ENCODE measurements at regions not wholly inside any gene's neighbourhood (a gene's known extent, or its start where the extent isn't known, plus 50 kb on each side); places are given as distances from the start of the nearest gene placed in this dataset.

DNA sequence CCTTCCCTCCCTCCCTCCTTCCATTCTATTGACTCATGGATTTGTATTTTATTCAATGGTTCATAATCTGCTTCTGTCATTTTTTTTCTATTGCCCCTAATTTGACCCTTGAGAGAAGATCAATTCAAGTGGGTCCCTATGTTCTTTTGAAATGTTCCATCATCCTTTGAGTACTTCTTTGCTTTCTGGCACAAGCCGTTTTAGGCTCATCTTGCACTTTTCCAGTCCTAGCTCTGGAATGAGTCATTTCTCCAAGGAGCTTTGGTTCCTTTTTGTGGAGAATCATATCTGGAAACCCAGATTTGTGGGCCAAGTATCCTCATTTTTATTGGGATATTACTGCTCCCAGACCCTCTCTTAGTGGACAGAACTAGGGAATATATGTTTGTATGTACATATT is 126.8 kb upstream of the PTPN3 start:
- BruUV-seq (replicated peaks) = no TSS peak

GRCh38 chr9:109627042-109627441 is 128.9 kb upstream of the PTPN3 start:
- no TSS peak for BruUV-seq (replicated peaks)
- Histone ChIP-seq H3K9ac (ENCODE audit: low read length) (no peak overlapping the region), H3K9me2 (ENCODE audit: insufficient read depth) (no peaks in the 10 kb centered on the region), H3K79me2 (ENCODE audit: insufficient read depth, low read length) (no peaks in the 10 kb centered on the region), H3K36me3 (ENCODE audit: control insufficient read depth in 1 of 2, insufficient read depth in 2 of 2, low read length in 2 of 2) (no peaks in the 10 kb centered on the region), H3K4me2 (ENCODE audit: low read length) (no peak overlapping the region), H3K9me3 (ENCODE audit: control insufficient read depth in 1 of 2, insufficient read depth in 1 of 2, low read depth in 1 of 2, low read length in 2 of 2) (no peaks in the 10 kb centered on the region), H4K20me1 (ENCODE audit: insufficient read depth) (no peaks in the 10 kb centered on the region), H3K27me3 (ENCODE audit: insufficient read depth, low read length) (peaks cover 52% of the 10 kb centered on the region), H2AFZ (ENCODE audit: low read depth, low read length, poor library complexity, severe bottlenecking) (no peak overlapping the region), H3K4me3 (replicated peaks in 1 of 2; ENCODE audit: low read depth in 1 of 2, low read length in 2 of 2) (no peak overlapping the region), H3K4me1 (ENCODE audit: control insufficient read depth in 1 of 2, insufficient read depth in 2 of 2, low read length in 2 of 2) (no peaks in the 10 kb centered on the region), H3K27ac (ENCODE audit: low read depth, low read length) (no peak overlapping the region)
- RAD21 ChIA-PET (ENCODE audit: low non-redundant PET in 1 of 2, low total read pairs in 2 of 2, uncharacterized antibody in 2 of 2, unreplicated experiment in 2 of 2) = no interaction called here
- POLR2A ChIA-PET = no interaction called here
- ATAC-seq = peak; percentile 49; the same call in 1 of the 2 replicates
- intact Hi-C loops (cut with micrococcal nuclease) = no loop called here
- CTCF ChIA-PET = no interaction called here
- TF ChIP-seq, protein P1, sequence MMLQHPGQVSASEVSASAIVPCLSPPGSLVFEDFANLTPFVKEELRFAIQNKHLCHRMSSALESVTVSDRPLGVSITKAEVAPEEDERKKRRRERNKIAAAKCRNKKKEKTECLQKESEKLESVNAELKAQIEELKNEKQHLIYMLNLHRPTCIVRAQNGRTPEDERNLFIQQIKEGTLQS (IDR thresholded peaks at IDR 0.05) = no peak
- TF ChIP-seq ZFX (IDR thresholded peaks at IDR 0.05) (no peak), CEBPB (IDR thresholded peaks at IDR 0.05; ENCODE audit: low read depth) (no peak), SP1 (IDR thresholded peaks at IDR 0.05; ENCODE audit: low read depth) (no peak), EGR1 (IDR thresholded peaks at IDR 0.05; ENCODE audit: low read depth) (no peak), YY1 (IDR thresholded peaks at IDR 0.05; ENCODE audit: extremely low read depth, insufficient replicate concordance, low read depth, low read length) (no peak)
- no peak for DNase-seq (ENCODE audit: low read depth, low spot score)

More for the DNA sequence above, 126.8 kb upstream of the PTPN3 start:
- CTCF ChIA-PET = no interaction called here
- Histone ChIP-seq H2AFZ (ENCODE audit: low read depth, low read length, poor library complexity, severe bottlenecking) (no peak overlapping the region), H3K36me3 (ENCODE audit: control insufficient read depth in 1 of 2, insufficient read depth in 2 of 2, low read length in 2 of 2) (no peaks in the 10 kb centered on the region), H3K4me2 (ENCODE audit: low read length) (no peak overlapping the region), H3K9ac (ENCODE audit: low read length) (no peak overlapping the region), H3K4me1 (ENCODE audit: control insufficient read depth in 1 of 2, insufficient read depth in 2 of 2, low read length in 2 of 2) (no peaks in the 10 kb centered on the region), H3K27me3 (ENCODE audit: insufficient read depth, low read length) (peaks cover 56% of the 10 kb centered on the region), H3K27ac (ENCODE audit: low read depth, low read length) (no peak overlapping the region), H3K9me2 (ENCODE audit: insufficient read depth) (no peaks in the 10 kb centered on the region), H3K79me2 (ENCODE audit: insufficient read depth, low read length) (no peaks in the 10 kb centered on the region), H3K9me3 (ENCODE audit: control insufficient read depth in 1 of 2, insufficient read depth in 1 of 2, low read depth in 1 of 2, low read length in 2 of 2) (no peaks in the 10 kb centered on the region), H3K4me3 (replicated peaks in 1 of 2; ENCODE audit: low read depth in 1 of 2, low read length in 2 of 2) (no peak overlapping the region), H4K20me1 (ENCODE audit: insufficient read depth) (no peaks in the 10 kb centered on the region)
- POLR2A ChIA-PET = no interaction called here
- TF ChIP-seq POLR2A (IDR thresholded peaks at IDR 0.05; ENCODE audit: borderline replicate concordance, extremely low read depth, insufficient read depth, insufficient read length) = no peak
- ATAC-seq (no peak), DNase-seq (ENCODE audit: low read depth, low spot score) (no peak)
- intact Hi-C loops (cut with micrococcal nuclease) = no loop called here
- RAD21 ChIA-PET (ENCODE audit: low non-redundant PET in 1 of 2, low total read pairs in 2 of 2, uncharacterized antibody in 2 of 2, unreplicated experiment in 2 of 2) = no interaction called here

Data from HCT116 (cell line).